ENCODE measurements at regions not wholly inside any gene's neighbourhood (a gene's known extent, or its start where the extent isn't known, plus 50 kb on each side); places are given as distances from the start of the nearest gene placed in this dataset.

DNA sequence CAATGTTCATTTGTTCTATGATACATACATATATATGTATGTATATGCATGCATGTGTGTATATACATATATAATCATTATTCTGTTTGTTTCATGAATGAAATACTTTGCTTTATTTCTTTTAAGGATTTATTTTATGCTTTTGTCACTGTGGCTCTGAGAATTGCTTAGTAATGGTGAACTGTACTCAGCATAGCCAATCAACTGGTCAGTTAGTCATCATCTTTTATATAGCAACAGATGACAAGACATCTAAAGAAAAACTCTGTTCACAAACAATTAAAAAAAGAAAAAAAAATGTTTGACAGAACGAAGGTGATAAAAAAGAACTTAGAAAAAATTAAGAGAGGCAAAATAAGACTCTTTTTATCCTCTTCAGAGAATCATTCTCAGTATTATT is 1440.3 kb downstream of the PCDH9 start:
- no peak for TF ChIP-seq EZH2phosphoT487 (IDR thresholded peaks at IDR 0.05; ENCODE audit: low read depth, severe bottlenecking, unreplicated experiment)
- TF ChIP-seq, protein P1, sequence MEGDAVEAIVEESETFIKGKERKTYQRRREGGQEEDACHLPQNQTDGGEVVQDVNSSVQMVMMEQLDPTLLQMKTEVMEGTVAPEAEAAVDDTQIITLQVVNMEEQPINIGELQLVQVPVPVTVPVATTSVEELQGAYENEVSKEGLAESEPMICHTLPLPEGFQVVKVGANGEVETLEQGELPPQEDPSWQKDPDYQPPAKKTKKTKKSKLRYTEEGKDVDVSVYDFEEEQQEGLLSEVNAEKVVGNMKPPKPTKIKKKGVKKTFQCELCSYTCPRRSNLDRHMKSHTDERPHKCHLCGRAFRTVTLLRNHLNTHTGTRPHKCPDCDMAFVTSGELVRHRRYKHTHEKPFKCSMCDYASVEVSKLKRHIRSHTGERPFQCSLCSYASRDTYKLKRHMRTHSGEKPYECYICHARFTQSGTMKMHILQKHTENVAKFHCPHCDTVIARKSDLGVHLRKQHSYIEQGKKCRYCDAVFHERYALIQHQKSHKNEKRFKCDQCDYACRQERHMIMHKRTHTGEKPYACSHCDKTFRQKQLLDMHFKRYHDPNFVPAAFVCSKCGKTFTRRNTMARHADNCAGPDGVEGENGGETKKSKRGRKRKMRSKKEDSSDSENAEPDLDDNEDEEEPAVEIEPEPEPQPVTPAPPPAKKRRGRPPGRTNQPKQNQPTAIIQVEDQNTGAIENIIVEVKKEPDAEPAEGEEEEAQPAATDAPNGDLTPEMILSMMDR (IDR thresholded peaks at IDR 0.05; ENCODE audit: poor library complexity), result no peak

Measured in hepatocyte (in vitro differentiated cells).